ENCODE measurements at regions not wholly inside any gene's neighbourhood (a gene's known extent, or its start where the extent isn't known, plus 50 kb on each side); places are given as distances from the start of the nearest gene placed in this dataset.

DNA sequence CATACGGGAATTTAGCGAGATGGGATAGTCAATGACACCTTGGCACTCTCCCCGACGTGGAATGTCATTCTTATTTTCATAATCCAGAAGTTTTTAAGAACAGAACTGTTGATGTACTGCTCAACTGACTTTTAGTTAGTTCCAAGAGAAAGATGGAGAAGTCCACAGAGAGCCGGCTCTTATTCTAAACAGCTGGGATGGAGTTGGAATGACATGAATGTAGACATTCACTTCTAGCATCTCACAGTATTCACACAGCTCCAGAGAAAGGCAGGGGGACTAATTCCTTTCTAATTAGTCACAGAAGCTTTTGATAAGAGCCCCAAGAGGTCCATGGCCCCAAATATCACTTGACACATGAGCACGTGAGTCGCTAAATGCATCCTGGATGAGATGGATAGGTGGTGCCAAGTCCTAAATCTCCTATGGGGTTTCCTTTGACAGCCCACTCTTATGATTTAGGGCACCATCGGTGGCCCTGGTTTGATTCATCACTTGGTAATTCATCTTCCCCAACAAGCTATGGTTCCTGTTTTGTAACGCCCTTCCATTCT is 420.3 kb upstream of the AUTS2 start:
- TF ChIP-seq, protein P1, sequence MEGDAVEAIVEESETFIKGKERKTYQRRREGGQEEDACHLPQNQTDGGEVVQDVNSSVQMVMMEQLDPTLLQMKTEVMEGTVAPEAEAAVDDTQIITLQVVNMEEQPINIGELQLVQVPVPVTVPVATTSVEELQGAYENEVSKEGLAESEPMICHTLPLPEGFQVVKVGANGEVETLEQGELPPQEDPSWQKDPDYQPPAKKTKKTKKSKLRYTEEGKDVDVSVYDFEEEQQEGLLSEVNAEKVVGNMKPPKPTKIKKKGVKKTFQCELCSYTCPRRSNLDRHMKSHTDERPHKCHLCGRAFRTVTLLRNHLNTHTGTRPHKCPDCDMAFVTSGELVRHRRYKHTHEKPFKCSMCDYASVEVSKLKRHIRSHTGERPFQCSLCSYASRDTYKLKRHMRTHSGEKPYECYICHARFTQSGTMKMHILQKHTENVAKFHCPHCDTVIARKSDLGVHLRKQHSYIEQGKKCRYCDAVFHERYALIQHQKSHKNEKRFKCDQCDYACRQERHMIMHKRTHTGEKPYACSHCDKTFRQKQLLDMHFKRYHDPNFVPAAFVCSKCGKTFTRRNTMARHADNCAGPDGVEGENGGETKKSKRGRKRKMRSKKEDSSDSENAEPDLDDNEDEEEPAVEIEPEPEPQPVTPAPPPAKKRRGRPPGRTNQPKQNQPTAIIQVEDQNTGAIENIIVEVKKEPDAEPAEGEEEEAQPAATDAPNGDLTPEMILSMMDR (IDR thresholded peaks at IDR 0.05) = no peak
- no peak for TF ChIP-seq POLR2A (IDR thresholded peaks at IDR 0.05)

All from ovary (tissue), 3 donors.